ENCODE measurements at regions not wholly inside any gene's neighbourhood (a gene's known extent, or its start where the extent isn't known, plus 50 kb on each side); places are given as distances from the start of the nearest gene placed in this dataset.

DNA sequence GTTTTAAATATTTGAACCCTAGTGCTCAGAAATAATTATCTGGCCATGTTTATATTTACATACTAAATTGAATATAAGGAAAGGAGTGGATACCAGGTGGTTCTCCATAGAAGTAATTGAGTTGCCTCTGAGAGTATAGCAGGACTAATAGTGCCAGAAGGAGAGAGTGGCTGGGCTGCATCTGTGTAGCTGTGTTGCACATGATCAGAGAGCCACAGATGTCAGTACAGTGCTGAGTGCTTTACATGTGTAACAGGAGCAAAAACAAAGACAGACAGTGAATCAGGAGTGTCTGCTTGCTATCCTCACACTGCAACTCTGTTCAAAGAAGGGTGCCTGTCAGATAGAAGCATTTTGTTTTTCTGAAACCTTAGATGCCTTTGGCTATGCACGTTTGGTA lies 353.9 kb upstream of the PAPPA start:
- no peak for TF ChIP-seq NFIC (IDR thresholded peaks at IDR 0.05)
- TF ChIP-seq RAD21 (IDR thresholded peaks at IDR 0.05; ENCODE audit: low read depth): no peak
- TF ChIP-seq CREB1 (IDR thresholded peaks at IDR 0.05; ENCODE audit: low read depth): no peak
- TF ChIP-seq YY1 (IDR thresholded peaks at IDR 0.05; ENCODE audit: low read depth): no peak
- TF ChIP-seq, protein P1, sequence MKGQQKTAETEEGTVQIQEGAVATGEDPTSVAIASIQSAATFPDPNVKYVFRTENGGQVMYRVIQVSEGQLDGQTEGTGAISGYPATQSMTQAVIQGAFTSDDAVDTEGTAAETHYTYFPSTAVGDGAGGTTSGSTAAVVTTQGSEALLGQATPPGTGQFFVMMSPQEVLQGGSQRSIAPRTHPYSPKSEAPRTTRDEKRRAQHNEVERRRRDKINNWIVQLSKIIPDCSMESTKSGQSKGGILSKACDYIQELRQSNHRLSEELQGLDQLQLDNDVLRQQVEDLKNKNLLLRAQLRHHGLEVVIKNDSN (IDR thresholded peaks at IDR 0.05): no peak
- TF ChIP-seq, protein P2, sequence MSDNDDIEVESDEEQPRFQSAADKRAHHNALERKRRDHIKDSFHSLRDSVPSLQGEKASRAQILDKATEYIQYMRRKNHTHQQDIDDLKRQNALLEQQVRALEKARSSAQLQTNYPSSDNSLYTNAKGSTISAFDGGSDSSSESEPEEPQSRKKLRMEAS (IDR thresholded peaks at IDR 0.05): no peak
- TF ChIP-seq TEAD4 (IDR thresholded peaks at IDR 0.05): no peak
- no peak for TF ChIP-seq EP300 (IDR thresholded peaks at IDR 0.05; ENCODE audit: borderline replicate concordance)
- no peak for TF ChIP-seq TAF1 (IDR thresholded peaks at IDR 0.05; ENCODE audit: low read depth)
- TF ChIP-seq FOXM1 (IDR thresholded peaks at IDR 0.05; ENCODE audit: borderline replicate concordance, low read depth): no peak
- no peak for TF ChIP-seq EGR1 (IDR thresholded peaks at IDR 0.05)
